ENCODE measurements at regions not wholly inside any gene's neighbourhood (a gene's known extent, or its start where the extent isn't known, plus 50 kb on each side); places are given as distances from the start of the nearest gene placed in this dataset.

DNA sequence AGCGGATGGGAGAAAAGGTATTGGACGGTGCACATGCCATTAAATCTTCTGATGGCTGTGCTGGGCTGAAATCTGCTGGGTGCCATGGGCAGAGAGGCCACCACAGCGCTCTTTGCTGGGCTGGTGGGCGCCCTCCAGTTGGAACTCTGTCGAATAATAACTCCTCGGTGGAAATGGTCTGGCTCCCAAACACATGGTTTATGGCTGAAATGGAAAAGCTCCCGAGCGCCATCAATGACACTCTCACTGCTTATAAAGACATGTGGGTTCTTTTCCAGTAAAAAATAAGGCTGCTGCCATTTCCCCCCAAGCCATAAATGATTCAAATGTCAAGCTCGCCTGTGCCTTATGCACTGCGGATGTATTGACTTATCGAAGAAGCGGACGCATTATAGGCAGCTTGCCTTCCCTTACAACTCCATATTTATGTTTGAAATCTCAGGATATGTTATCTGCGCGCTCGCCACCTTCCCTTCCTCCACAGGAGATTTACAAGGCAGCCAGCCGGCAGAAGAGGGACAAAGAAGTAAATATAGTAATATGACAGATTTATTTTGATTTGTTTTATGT, 239.0 kb upstream of the MKI67 start:
- no peak for DNase-seq (ENCODE audit: low read depth in 2 of 2)
- TF ChIP-seq CTCF (IDR thresholded peaks at IDR 0.05; ENCODE audit: low read depth, low read length), result no peak

GRCh38 chr10:128367807-128368206, 241.6 kb upstream of the MKI67 start:
- DNase-seq (ENCODE audit: low read depth in 2 of 2), result no peak
- no peak for TF ChIP-seq CTCF (IDR thresholded peaks at IDR 0.05; ENCODE audit: low read depth, low read length)
- H3K4me3 ChIP-seq (replicated peaks in 1 of 2; ENCODE audit: low read depth in 2 of 2, low read length in 2 of 2), result no peak overlapping the region

More for the DNA sequence above, 239.0 kb upstream of the MKI67 start:
- no peak overlapping the region for H3K4me3 ChIP-seq (replicated peaks in 1 of 2; ENCODE audit: low read depth in 2 of 2, low read length in 2 of 2)

GRCh38 chr10:128369101-128369650, 243.0 kb upstream of the MKI67 start:
- H3K4me3 ChIP-seq (replicated peaks in 1 of 2; ENCODE audit: low read depth in 2 of 2, low read length in 2 of 2), result no peak overlapping the region
- no peak for TF ChIP-seq CTCF (IDR thresholded peaks at IDR 0.05; ENCODE audit: low read depth, low read length)
- DNase-seq (ENCODE audit: low read depth in 2 of 2), result no peak

DNA sequence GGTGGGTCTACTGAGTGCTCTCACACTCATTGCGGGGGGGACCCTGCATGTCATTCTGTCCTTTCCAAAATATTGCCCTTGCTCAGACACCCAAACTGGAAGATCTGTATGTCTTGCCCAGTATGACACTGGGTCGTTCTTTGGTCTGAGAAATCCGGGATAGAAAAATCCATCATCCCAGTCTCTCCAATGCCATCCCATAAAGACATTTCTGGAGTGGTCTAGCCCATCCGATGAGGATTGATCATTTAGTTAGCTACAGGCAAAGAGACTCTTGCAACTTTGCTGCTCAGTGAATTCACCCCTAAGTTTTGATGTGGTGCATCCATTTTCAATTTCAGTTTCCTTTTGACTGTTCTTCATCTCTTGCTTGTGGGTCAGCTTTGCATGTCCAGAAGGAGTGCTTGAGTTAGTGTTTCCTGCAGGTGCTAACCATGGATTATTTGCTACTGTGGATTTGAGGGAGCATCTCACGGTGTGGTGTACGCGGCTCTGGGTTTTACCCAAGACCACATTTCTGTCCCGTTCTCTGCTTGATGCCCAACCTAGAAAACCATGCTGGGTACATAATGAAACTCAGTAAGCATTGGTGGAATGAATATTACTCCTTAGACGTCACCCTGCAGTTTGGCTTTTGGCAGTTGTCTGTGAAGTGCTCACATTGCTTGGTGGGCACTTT, 247.0 kb upstream of the MKI67 start:
- no peak overlapping the region for H3K4me3 ChIP-seq (replicated peaks in 1 of 2; ENCODE audit: low read depth in 2 of 2, low read length in 2 of 2)
- DNase-seq (ENCODE audit: low read depth in 2 of 2), result no peak
- TF ChIP-seq CTCF (IDR thresholded peaks at IDR 0.05; ENCODE audit: low read depth, low read length), result no peak

GRCh38 chr10:128373831-128374230, 247.6 kb upstream of the MKI67 start:
- DNase-seq (ENCODE audit: low read depth in 2 of 2), result no peak
- TF ChIP-seq CTCF (IDR thresholded peaks at IDR 0.05; ENCODE audit: low read depth, low read length), result no peak
- H3K4me3 ChIP-seq (replicated peaks in 1 of 2; ENCODE audit: low read depth in 2 of 2, low read length in 2 of 2), result no peak overlapping the region

DNA sequence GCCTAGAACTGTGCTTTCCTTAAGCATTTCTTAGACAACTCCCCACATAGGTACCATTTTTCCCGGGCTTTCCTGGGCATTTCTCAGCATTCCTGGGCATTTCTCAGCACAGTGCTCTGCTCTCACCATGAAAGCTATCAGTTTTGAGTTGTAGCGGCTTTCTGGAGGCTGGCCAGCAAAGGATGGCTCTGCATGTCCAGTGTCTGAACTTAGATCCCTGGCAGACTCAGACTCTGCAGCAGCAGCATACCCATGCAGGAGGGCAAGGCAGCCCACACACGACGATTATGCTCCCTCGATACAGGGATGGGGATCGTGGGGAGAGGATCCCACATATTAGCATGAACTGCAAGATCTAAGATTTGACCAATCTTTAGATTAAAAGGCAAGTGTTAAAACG, 248.9 kb upstream of the MKI67 start:
- DNase-seq (ENCODE audit: low read depth in 2 of 2), result no peak
- no peak for TF ChIP-seq CTCF (IDR thresholded peaks at IDR 0.05; ENCODE audit: low read depth, low read length)
- no peak overlapping the region for H3K4me3 ChIP-seq (replicated peaks in 1 of 2; ENCODE audit: low read depth in 2 of 2, low read length in 2 of 2)
